Suprapubic skin (tissue), 3 donors: ENCODE measurements at regions not wholly inside any gene's neighbourhood (a gene's known extent, or its start where the extent isn't known, plus 50 kb on each side); places are given as distances from the start of the nearest gene placed in this dataset.

ENCODE experiments used
- CTCF ChIP-seq, 2 donors: fragments of 200-600 bp in 1 of 2; fragments of 450-650 bp in 1 of 2; sonication (generic) in 1 of 2; IDR thresholded peaks; one replicate each; pipeline ENCODE4 v1.5.1; 2016 to 2019; ENCODE audit warnings: antibody characterized with exemption in 2 of 2, mild to moderate bottlenecking in 1 of 2, moderate library complexity in 1 of 2
- POLR2AphosphoS5 ChIP-seq, 3 donors: sonication (generic); formaldehyde crosslinking; IDR thresholded peaks; one replicate each; pipeline ENCODE4 v1.6.1; 2017; ENCODE audit warnings: antibody characterized with exemption in 3 of 3

GRCh38 chr5:103758996-103759395, 196.4 kb upstream of the NUDT12 start:
- no peak for TF ChIP-seq CTCF (IDR thresholded peaks at IDR 0.05)
- no peak for TF ChIP-seq POLR2AphosphoS5 (IDR thresholded peaks at IDR 0.05)
